ENCODE measurements at regions not wholly inside any gene's neighbourhood (a gene's known extent, or its start where the extent isn't known, plus 50 kb on each side); places are given as distances from the start of the nearest gene placed in this dataset.

- TF ChIP-seq EZH2 (conservative IDR thresholded peaks at IDR 0.05; ENCODE audit: low read depth, low read length) (no peak), RFX5 (IDR thresholded peaks at IDR 0.05; ENCODE audit: low read depth, low read length) (no peak), ZFP36 (IDR thresholded peaks at IDR 0.05; ENCODE audit: borderline replicate concordance, low read depth, low read length, partially characterized antibody) (no peak), ZNF629 (CRISPR knock-in tag; conservative IDR thresholded peaks at IDR 0.05) (no peak), POLR2A (IDR thresholded peaks at IDR 0.05; ENCODE audit: insufficient read depth in 1 of 2, low read depth in 2 of 2, low read length in 2 of 2) (no peak), TCF7L2 (IDR thresholded peaks at IDR 0.05; ENCODE audit: low read depth, low read length) (no peak), ELF1 (CRISPR knock-in tag; IDR thresholded peaks at IDR 0.05) (no peak), RXRA (CRISPR knock-in tag; IDR thresholded peaks at IDR 0.05) (no peak), MAFG (CRISPR knock-in tag; IDR thresholded peaks at IDR 0.05) (no peak), ZNF737 (CRISPR knock-in tag; IDR thresholded peaks at IDR 0.05; ENCODE audit: borderline replicate concordance) (no peak), MYC (CRISPR knock-in tag; IDR thresholded peaks at IDR 0.05; ENCODE audit: borderline replicate concordance) (no peak)
- TF ChIP-seq, protein P1, sequence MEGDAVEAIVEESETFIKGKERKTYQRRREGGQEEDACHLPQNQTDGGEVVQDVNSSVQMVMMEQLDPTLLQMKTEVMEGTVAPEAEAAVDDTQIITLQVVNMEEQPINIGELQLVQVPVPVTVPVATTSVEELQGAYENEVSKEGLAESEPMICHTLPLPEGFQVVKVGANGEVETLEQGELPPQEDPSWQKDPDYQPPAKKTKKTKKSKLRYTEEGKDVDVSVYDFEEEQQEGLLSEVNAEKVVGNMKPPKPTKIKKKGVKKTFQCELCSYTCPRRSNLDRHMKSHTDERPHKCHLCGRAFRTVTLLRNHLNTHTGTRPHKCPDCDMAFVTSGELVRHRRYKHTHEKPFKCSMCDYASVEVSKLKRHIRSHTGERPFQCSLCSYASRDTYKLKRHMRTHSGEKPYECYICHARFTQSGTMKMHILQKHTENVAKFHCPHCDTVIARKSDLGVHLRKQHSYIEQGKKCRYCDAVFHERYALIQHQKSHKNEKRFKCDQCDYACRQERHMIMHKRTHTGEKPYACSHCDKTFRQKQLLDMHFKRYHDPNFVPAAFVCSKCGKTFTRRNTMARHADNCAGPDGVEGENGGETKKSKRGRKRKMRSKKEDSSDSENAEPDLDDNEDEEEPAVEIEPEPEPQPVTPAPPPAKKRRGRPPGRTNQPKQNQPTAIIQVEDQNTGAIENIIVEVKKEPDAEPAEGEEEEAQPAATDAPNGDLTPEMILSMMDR (CRISPR knock-in tag; IDR thresholded peaks at IDR 0.05), result no peak
- TF ChIP-seq, protein P2, sequence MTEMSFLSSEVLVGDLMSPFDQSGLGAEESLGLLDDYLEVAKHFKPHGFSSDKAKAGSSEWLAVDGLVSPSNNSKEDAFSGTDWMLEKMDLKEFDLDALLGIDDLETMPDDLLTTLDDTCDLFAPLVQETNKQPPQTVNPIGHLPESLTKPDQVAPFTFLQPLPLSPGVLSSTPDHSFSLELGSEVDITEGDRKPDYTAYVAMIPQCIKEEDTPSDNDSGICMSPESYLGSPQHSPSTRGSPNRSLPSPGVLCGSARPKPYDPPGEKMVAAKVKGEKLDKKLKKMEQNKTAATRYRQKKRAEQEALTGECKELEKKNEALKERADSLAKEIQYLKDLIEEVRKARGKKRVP (CRISPR knock-in tag; IDR thresholded peaks at IDR 0.05), result no peak
Measured at GRCh38 chr5:68960961-68961360, 132.9 kb upstream of the SLC30A5 start.

All from HepG2 (cell line).